GM13976 (cell line): ENCODE measurements at regions not wholly inside any gene's neighbourhood (a gene's known extent, or its start where the extent isn't known, plus 50 kb on each side); places are given as distances from the start of the nearest gene placed in this dataset.

ENCODE experiments used
- DNase-seq: peaks from one replicate; pipeline ENCODE4 v3.0.0; 2012; ENCODE audit warnings: low spot score
- CTCF ChIP-seq: IDR thresholded peaks from 2 replicates; pipeline ENCODE4 v1.5.1; 2012; ENCODE audit warnings: borderline replicate concordance, mild to moderate bottlenecking; ENCODE audit not compliant: insufficient read depth; ENCODE audit errors: extremely low read depth, missing control alignments, control extremely low read depth
- in situ Hi-C: fragments of 300-500 bp; cut with MboI; formaldehyde crosslinking; loops from one replicate; pipeline ENCODE4 v1.12.0; 2022; ENCODE audit warnings: low sequenced_read_pairs, mixed read lengths, inconsistent platforms; ENCODE audit not compliant: unreplicated experiment

GRCh38 chr20:21995461-21995860 is 290.0 kb downstream of the PAX1 start:
- no peak for DNase-seq
- in situ Hi-C loops: no loop called here
- no peak for TF ChIP-seq CTCF

- no peak for DNase-seq
- TF ChIP-seq CTCF: no peak
- in situ Hi-C loops: no loop called here
These were observed 288.7 kb downstream of the PAX1 start for GRCh38 chr20:21994203-21994602.

GRCh38 chr20:21982559-21982958 is 277.1 kb downstream of the PAX1 start:
- TF ChIP-seq CTCF: no peak
- no peak for DNase-seq
- in situ Hi-C loops: no loop called here

GRCh38 chr20:21981597-21982344 is 276.3 kb downstream of the PAX1 start:
- in situ Hi-C loops: no loop called here
- no peak for DNase-seq
- no peak for TF ChIP-seq CTCF

- DNase-seq: no peak
- no peak for TF ChIP-seq CTCF
- in situ Hi-C loops: no loop called here
These were observed 275.7 kb downstream of the PAX1 start for GRCh38 chr20:21981179-21981578.

GRCh38 chr20:21971436-21971835 is 266.0 kb downstream of the PAX1 start:
- DNase-seq: no peak
- no peak for TF ChIP-seq CTCF
- in situ Hi-C loops: no loop called here
